Esophagus (tissue), 2 donors: ENCODE measurements at regions not wholly inside any gene's neighbourhood (a gene's known extent, or its start where the extent isn't known, plus 50 kb on each side); places are given as distances from the start of the nearest gene placed in this dataset.

Experiments used
- H3K27ac ChIP-seq, 2 donors: one replicate each; pipeline ENCODE4 v1.5.1; 2013; ENCODE audit warnings: low read depth in 2 of 2, mild to moderate bottlenecking in 2 of 2, inconsistent platforms in 1 of 2, low read length in 1 of 2, moderate library complexity in 1 of 2
- H3K27me3 ChIP-seq, 2 donors: one replicate each; pipeline ENCODE4 v1.6.1; 2013; ENCODE audit warnings: low read length in 2 of 2, control low read depth in 1 of 2, mild to moderate bottlenecking in 1 of 2; ENCODE audit not compliant: insufficient read depth in 2 of 2, control insufficient read depth in 1 of 2
- H3K36me3 ChIP-seq, 2 donors: one replicate each; pipeline ENCODE4 v1.6.1; 2013; ENCODE audit warnings: low read length in 1 of 2; ENCODE audit not compliant: control insufficient read depth in 2 of 2, insufficient read depth in 2 of 2
- H3K4me1 ChIP-seq, 2 donors: one replicate each; pipeline ENCODE4 v1.6.1; 2013; ENCODE audit warnings: low read length in 1 of 2; ENCODE audit not compliant: control insufficient read depth in 2 of 2, insufficient read depth in 2 of 2
- H3K4me3 ChIP-seq, 2 donors: one replicate each; pipeline ENCODE4 v1.5.1; 2013; ENCODE audit warnings: low read length in 2 of 2, mild to moderate bottlenecking in 2 of 2, low read depth in 1 of 2, moderate library complexity in 1 of 2
- H3K9me3 ChIP-seq, 2 donors: one replicate each; pipeline ENCODE4 v1.6.1; 2013; ENCODE audit warnings: mild to moderate bottlenecking in 2 of 2, low read depth in 1 of 2, low read length in 1 of 2, moderate library complexity in 1 of 2; ENCODE audit not compliant: control insufficient read depth in 2 of 2, insufficient read depth in 1 of 2
- WGBS, 2 donors: extraction: QIAGEN DNeasy Blood & Tissue Kit; methylation state at CpG; one replicate each; pipeline ENCODE4 v1.1.7; 2013; 5-methylcytosine and 5-hydroxymethylcytosine counted together
- donor health status: healthy with polysubstance abuse.
- donor health status: Bipolar disorder and iron deficiency.

GRCh38 chr6:126643352-126643751, 303.4 kb downstream of the CENPW start:
- no peak overlapping the region for H3K4me3 ChIP-seq
- no peak overlapping the region for H3K27ac ChIP-seq
- H3K27me3 ChIP-seq = no peaks in the 10 kb centered on the region
- H3K9me3 ChIP-seq = no peaks in the 10 kb centered on the region
- WGBS, 2 donors = 95 to 96% methylated on average over 30 to 33 of the region's 33 CpGs
- no peaks in the 10 kb centered on the region for H3K4me1 ChIP-seq
- H3K36me3 ChIP-seq = no peaks in the 10 kb centered on the region

- WGBS, 2 donors = 25 to 26% methylated on average over 2 of the region's 2 CpGs
- no peaks in the 10 kb centered on the region for H3K27me3 ChIP-seq
- no peak overlapping the region for H3K27ac ChIP-seq
- no peaks in the 10 kb centered on the region for H3K36me3 ChIP-seq
- H3K9me3 ChIP-seq = peaks cover 2 to 3% of the 10 kb centered on the region in 2 donors
- no peaks in the 10 kb centered on the region for H3K4me1 ChIP-seq
- no peak overlapping the region for H3K4me3 ChIP-seq
These were observed 311.0 kb downstream of the CENPW start for GRCh38 chr6:126650931-126651330.

GRCh38 chr6:126657561-126658175, 317.8 kb downstream of the CENPW start:
- H3K4me1 ChIP-seq = no peaks in the 10 kb centered on the region
- no peaks in the 10 kb centered on the region for H3K27me3 ChIP-seq
- 35 to 36% methylated on average over 3 of the region's 3 CpGs for WGBS, 2 donors
- peaks cover 2 to 3% of the 10 kb centered on the region in 2 donors for H3K9me3 ChIP-seq
- no peak overlapping the region for H3K4me3 ChIP-seq
- no peak overlapping the region for H3K27ac ChIP-seq
- H3K36me3 ChIP-seq = no peaks in the 10 kb centered on the region

- Histone ChIP-seq H3K4me3 (no peak overlapping the region), H3K4me1 (no peaks in the 10 kb centered on the region), H3K27me3 (no peaks in the 10 kb centered on the region), H3K36me3 (no peaks in the 10 kb centered on the region), H3K27ac (no peak overlapping the region), H3K9me3 (no peaks in the 10 kb centered on the region)
- WGBS, 2 donors = 87 to 93% methylated on average over 1 of the region's 1 CpG
These were observed 320.5 kb downstream of the CENPW start for GRCh38 chr6:126660376-126660775.

- Histone ChIP-seq H3K4me1 (no peaks in the 10 kb centered on the region), H3K4me3 (no peak overlapping the region), H3K27ac (no peak overlapping the region), H3K36me3 (no peaks in the 10 kb centered on the region), H3K27me3 (no peaks in the 10 kb centered on the region), H3K9me3 (no peaks in the 10 kb centered on the region)
These were observed 321.7 kb downstream of the CENPW start for GRCh38 chr6:126661646-126662045.

GRCh38 chr6:126662966-126663365, 323.1 kb downstream of the CENPW start:
- Histone ChIP-seq H3K4me1 (no peaks in the 10 kb centered on the region), H3K27me3 (no peaks in the 10 kb centered on the region), H3K9me3 (no peaks in the 10 kb centered on the region), H3K27ac (no peak overlapping the region), H3K36me3 (no peaks in the 10 kb centered on the region), H3K4me3 (no peak overlapping the region)

DNA sequence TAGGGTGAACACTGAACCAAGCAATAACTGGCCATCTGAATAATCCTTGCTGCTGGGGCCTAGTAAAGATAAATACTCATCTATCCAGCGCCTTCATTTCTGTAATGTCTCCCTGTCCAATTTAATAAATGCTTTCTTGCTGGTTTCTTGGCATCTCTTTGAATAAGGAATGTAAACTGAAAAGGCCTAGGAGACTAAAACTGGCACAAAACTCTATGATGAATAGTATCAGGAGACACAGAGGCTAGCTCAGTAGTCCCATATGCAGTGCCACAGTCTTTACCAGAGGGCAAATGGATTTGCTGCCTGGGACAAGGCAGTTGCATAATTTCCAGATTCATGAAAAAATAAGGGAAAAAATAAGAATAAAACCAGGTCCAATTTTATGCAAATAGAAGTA, 324.4 kb downstream of the CENPW start:
- no peaks in the 10 kb centered on the region for H3K9me3 ChIP-seq
- no peak overlapping the region for H3K27ac ChIP-seq
- WGBS, 2 donors = 53% methylated on average over 1 of the region's 1 CpG

GRCh38 chr6:126665551-126665950, 325.6 kb downstream of the CENPW start:
- Histone ChIP-seq H3K27ac (no peak overlapping the region), H3K4me1 (no peaks in the 10 kb centered on the region), H3K27me3 (no peaks in the 10 kb centered on the region), H3K9me3 (no peaks in the 10 kb centered on the region), H3K36me3 (no peaks in the 10 kb centered on the region), H3K4me3 (no peak overlapping the region)
- WGBS, 2 donors = 63 to 69% methylated on average over 3 of the region's 3 CpGs

More for the DNA sequence above, 324.4 kb downstream of the CENPW start:
- Histone ChIP-seq H3K27me3 (no peaks in the 10 kb centered on the region), H3K4me3 (no peak overlapping the region), H3K36me3 (no peaks in the 10 kb centered on the region), H3K4me1 (no peaks in the 10 kb centered on the region)

- no peaks in the 10 kb centered on the region for H3K9me3 ChIP-seq
- no peaks in the 10 kb centered on the region for H3K36me3 ChIP-seq
- 85 to 92% methylated on average over 3 of the region's 3 CpGs for WGBS, 2 donors
- H3K4me1 ChIP-seq = no peaks in the 10 kb centered on the region
- no peak overlapping the region for H3K4me3 ChIP-seq
- no peaks in the 10 kb centered on the region for H3K27me3 ChIP-seq
- H3K27ac ChIP-seq = no peak overlapping the region
These were observed 327.2 kb downstream of the CENPW start for GRCh38 chr6:126667071-126667470.

DNA sequence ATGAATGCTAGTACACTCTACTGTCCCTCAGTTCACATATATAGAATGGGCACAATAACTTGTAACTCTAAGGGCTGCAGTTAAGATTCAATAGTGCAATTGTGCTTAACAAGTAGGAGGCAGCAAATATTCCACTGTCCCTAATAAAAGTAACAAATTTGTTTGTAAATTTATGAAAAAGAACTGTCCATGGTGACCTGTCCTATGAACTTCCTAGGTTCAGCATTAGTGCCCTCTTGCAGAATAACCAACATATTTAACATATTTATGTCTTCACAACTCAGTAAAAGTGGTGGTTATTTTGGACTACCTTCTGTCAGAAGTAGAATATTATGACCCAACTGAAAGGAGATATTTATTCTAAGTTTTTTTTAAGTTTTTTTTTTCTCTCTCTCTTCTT, 327.8 kb downstream of the CENPW start:
- no peaks in the 10 kb centered on the region for H3K9me3 ChIP-seq
- no peaks in the 10 kb centered on the region for H3K36me3 ChIP-seq
- H3K27me3 ChIP-seq = no peaks in the 10 kb centered on the region
- no peak overlapping the region for H3K27ac ChIP-seq
- no peak overlapping the region for H3K4me3 ChIP-seq
- no peaks in the 10 kb centered on the region for H3K4me1 ChIP-seq
